IPS DF 4.7 (cell line): ENCODE measurements at regions not wholly inside any gene's neighbourhood (a gene's known extent, or its start where the extent isn't known, plus 50 kb on each side); places are given as distances from the start of the nearest gene placed in this dataset.
A peak's percentile ranks its signal among the peaks of the same experiment; 100 is the strongest.

Source experiments
- DNase-seq: peaks from one replicate; pipeline ENCODE4 v3.0.0-alpha.2; 2013; ENCODE audit warnings: low spot score; ENCODE audit errors: extremely low read depth

GRCh38 chr2:43055985-43056384, 170.4 kb downstream of the ZFP36L2 start:
- no peak for DNase-seq

GRCh38 chr2:43055086-43055912, 171.1 kb downstream of the ZFP36L2 start:
- DNase-seq, result no peak

- no peak for DNase-seq
These were observed 172.0 kb downstream of the ZFP36L2 start for GRCh38 chr2:43054367-43054766.

- DNase-seq, result no peak
These were observed 173.5 kb downstream of the ZFP36L2 start for GRCh38 chr2:43052944-43053306.

- no peak for DNase-seq
These were observed 174.0 kb downstream of the ZFP36L2 start for GRCh38 chr2:43052204-43052943.

GRCh38 chr2:43051338-43051737, 175.1 kb downstream of the ZFP36L2 start:
- no peak for DNase-seq

- no peak for DNase-seq
These were observed 175.5 kb downstream of the ZFP36L2 start for GRCh38 chr2:43050866-43051265.

GRCh38 chr2:43049836-43050801, 176.3 kb downstream of the ZFP36L2 start:
- DNase-seq, result no peak

- no peak for DNase-seq
These were observed 179.1 kb downstream of the ZFP36L2 start for GRCh38 chr2:43047187-43047780.

- DNase-seq, result no peak
These were observed 180.5 kb downstream of the ZFP36L2 start for GRCh38 chr2:43045866-43046265.

- DNase-seq, result no peak
These were observed 182.2 kb downstream of the ZFP36L2 start for GRCh38 chr2:43044093-43044681.

GRCh38 chr2:43043553-43043870, 182.9 kb downstream of the ZFP36L2 start:
- DNase-seq, result no peak

- peak; percentile 41 for DNase-seq
These were observed 184.6 kb downstream of the ZFP36L2 start for GRCh38 chr2:43041661-43042360.

GRCh38 chr2:43041173-43041591, 185.2 kb downstream of the ZFP36L2 start:
- DNase-seq, result no peak

GRCh38 chr2:43040084-43040854, 186.1 kb downstream of the ZFP36L2 start:
- DNase-seq, result no peak

- DNase-seq, result no peak
These were observed 186.9 kb downstream of the ZFP36L2 start for GRCh38 chr2:43039376-43040080.

- DNase-seq, result no peak
These were observed 187.7 kb downstream of the ZFP36L2 start for GRCh38 chr2:43038696-43039094.

GRCh38 chr2:43038034-43038695, 188.2 kb downstream of the ZFP36L2 start:
- DNase-seq, result no peak
